ENCODE measurements at regions not wholly inside any gene's neighbourhood (a gene's known extent, or its start where the extent isn't known, plus 50 kb on each side); places are given as distances from the start of the nearest gene placed in this dataset.

DNA sequence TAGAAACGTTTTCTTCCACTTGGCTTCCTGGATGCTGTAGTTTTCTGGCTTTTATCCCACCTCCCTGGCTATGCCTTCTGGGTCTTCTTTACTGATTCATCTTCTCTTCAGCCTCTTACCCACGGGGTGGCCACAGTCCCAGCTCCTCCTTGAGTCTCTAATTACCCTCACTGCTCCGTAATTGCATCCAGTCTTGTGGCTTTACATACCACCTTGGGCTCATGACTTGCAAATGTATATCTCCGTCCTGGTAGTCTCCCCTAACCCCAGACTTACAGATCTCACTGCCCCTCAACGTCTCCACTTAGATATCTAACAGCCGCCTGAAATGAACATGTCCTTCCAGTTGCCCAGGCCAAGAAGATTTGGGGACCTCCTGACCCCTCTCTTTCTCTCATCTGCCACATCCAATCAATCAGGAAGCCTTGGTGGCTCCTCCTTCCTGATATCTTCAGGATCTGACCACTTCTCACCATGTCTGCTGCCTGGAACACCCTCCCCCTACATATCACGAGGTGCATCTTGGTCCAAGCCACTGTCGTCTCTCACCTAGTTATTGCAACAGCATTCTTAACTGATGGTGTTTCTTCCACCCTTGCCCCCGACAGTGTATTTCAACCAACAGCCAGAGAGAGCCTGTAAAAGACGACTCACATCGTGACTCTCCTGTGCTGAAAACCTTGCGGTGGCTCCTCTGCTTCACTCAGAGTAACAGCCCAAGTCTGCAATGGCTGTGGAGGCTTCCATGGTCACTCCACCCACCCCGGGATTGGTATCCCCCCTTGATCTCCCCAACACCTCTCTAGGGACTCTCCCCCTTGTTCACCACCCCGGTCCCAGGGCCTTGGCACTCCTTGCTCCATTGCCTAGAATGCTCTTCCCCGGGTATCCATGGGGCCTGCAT is 219.0 kb upstream of the POU3F1 start (continued):
- TF ChIP-seq, protein P1, sequence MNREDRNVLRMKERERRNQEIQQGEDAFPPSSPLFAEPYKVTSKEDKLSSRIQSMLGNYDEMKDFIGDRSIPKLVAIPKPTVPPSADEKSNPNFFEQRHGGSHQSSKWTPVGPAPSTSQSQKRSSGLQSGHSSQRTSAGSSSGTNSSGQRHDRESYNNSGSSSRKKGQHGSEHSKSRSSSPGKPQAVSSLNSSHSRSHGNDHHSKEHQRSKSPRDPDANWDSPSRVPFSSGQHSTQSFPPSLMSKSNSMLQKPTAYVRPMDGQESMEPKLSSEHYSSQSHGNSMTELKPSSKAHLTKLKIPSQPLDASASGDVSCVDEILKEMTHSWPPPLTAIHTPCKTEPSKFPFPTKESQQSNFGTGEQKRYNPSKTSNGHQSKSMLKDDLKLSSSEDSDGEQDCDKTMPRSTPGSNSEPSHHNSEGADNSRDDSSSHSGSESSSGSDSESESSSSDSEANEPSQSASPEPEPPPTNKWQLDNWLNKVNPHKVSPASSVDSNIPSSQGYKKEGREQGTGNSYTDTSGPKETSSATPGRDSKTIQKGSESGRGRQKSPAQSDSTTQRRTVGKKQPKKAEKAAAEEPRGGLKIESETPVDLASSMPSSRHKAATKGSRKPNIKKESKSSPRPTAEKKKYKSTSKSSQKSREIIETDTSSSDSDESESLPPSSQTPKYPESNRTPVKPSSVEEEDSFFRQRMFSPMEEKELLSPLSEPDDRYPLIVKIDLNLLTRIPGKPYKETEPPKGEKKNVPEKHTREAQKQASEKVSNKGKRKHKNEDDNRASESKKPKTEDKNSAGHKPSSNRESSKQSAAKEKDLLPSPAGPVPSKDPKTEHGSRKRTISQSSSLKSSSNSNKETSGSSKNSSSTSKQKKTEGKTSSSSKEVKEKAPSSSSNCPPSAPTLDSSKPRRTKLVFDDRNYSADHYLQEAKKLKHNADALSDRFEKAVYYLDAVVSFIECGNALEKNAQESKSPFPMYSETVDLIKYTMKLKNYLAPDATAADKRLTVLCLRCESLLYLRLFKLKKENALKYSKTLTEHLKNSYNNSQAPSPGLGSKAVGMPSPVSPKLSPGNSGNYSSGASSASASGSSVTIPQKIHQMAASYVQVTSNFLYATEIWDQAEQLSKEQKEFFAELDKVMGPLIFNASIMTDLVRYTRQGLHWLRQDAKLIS (CRISPR knock-in tag; IDR thresholded peaks at IDR 0.05): no peak
- TF ChIP-seq, protein P2, sequence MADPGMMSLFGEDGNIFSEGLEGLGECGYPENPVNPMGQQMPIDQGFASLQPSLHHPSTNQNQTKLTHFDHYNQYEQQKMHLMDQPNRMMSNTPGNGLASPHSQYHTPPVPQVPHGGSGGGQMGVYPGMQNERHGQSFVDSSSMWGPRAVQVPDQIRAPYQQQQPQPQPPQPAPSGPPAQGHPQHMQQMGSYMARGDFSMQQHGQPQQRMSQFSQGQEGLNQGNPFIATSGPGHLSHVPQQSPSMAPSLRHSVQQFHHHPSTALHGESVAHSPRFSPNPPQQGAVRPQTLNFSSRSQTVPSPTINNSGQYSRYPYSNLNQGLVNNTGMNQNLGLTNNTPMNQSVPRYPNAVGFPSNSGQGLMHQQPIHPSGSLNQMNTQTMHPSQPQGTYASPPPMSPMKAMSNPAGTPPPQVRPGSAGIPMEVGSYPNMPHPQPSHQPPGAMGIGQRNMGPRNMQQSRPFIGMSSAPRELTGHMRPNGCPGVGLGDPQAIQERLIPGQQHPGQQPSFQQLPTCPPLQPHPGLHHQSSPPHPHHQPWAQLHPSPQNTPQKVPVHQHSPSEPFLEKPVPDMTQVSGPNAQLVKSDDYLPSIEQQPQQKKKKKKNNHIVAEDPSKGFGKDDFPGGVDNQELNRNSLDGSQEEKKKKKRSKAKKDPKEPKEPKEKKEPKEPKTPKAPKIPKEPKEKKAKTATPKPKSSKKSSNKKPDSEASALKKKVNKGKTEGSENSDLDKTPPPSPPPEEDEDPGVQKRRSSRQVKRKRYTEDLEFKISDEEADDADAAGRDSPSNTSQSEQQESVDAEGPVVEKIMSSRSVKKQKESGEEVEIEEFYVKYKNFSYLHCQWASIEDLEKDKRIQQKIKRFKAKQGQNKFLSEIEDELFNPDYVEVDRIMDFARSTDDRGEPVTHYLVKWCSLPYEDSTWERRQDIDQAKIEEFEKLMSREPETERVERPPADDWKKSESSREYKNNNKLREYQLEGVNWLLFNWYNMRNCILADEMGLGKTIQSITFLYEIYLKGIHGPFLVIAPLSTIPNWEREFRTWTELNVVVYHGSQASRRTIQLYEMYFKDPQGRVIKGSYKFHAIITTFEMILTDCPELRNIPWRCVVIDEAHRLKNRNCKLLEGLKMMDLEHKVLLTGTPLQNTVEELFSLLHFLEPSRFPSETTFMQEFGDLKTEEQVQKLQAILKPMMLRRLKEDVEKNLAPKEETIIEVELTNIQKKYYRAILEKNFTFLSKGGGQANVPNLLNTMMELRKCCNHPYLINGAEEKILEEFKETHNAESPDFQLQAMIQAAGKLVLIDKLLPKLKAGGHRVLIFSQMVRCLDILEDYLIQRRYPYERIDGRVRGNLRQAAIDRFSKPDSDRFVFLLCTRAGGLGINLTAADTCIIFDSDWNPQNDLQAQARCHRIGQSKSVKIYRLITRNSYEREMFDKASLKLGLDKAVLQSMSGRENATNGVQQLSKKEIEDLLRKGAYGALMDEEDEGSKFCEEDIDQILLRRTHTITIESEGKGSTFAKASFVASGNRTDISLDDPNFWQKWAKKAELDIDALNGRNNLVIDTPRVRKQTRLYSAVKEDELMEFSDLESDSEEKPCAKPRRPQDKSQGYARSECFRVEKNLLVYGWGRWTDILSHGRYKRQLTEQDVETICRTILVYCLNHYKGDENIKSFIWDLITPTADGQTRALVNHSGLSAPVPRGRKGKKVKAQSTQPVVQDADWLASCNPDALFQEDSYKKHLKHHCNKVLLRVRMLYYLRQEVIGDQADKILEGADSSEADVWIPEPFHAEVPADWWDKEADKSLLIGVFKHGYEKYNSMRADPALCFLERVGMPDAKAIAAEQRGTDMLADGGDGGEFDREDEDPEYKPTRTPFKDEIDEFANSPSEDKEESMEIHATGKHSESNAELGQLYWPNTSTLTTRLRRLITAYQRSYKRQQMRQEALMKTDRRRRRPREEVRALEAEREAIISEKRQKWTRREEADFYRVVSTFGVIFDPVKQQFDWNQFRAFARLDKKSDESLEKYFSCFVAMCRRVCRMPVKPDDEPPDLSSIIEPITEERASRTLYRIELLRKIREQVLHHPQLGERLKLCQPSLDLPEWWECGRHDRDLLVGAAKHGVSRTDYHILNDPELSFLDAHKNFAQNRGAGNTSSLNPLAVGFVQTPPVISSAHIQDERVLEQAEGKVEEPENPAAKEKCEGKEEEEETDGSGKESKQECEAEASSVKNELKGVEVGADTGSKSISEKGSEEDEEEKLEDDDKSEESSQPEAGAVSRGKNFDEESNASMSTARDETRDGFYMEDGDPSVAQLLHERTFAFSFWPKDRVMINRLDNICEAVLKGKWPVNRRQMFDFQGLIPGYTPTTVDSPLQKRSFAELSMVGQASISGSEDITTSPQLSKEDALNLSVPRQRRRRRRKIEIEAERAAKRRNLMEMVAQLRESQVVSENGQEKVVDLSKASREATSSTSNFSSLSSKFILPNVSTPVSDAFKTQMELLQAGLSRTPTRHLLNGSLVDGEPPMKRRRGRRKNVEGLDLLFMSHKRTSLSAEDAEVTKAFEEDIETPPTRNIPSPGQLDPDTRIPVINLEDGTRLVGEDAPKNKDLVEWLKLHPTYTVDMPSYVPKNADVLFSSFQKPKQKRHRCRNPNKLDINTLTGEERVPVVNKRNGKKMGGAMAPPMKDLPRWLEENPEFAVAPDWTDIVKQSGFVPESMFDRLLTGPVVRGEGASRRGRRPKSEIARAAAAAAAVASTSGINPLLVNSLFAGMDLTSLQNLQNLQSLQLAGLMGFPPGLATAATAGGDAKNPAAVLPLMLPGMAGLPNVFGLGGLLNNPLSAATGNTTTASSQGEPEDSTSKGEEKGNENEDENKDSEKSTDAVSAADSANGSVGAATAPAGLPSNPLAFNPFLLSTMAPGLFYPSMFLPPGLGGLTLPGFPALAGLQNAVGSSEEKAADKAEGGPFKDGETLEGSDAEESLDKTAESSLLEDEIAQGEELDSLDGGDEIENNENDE (IDR thresholded peaks at IDR 0.05; ENCODE audit: low read depth, low read length): no peak
- TF ChIP-seq, protein P3, sequence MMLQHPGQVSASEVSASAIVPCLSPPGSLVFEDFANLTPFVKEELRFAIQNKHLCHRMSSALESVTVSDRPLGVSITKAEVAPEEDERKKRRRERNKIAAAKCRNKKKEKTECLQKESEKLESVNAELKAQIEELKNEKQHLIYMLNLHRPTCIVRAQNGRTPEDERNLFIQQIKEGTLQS (IDR thresholded peaks at IDR 0.05): peak; percentile 66; the same call in 1 of the 2 replicates
- TF ChIP-seq, protein P3 (CRISPR knock-in tag; conservative IDR thresholded peaks at IDR 0.05): no peak
- TF ChIP-seq, protein P4, sequence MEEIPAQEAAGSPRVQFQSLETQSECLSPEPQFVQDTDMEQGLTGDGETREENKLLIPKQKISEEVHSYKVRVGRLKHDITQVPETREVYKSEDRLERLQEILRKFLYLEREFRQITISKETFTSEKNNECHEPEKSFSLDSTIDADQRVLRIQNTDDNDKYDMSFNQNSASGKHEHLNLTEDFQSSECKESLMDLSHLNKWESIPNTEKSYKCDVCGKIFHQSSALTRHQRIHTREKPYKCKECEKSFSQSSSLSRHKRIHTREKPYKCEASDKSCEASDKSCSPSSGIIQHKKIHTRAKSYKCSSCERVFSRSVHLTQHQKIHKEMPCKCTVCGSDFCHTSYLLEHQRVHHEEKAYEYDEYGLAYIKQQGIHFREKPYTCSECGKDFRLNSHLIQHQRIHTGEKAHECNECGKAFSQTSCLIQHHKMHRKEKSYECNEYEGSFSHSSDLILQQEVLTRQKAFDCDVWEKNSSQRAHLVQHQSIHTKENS (CRISPR knock-in tag; IDR thresholded peaks at IDR 0.05): no peak
- TF ChIP-seq HDAC8 (tag; IDR thresholded peaks at IDR 0.05) (no peak), CBX2 (IDR thresholded peaks at IDR 0.05; ENCODE audit: insufficient read depth, low read length, poor library complexity, severe bottlenecking) (no peak), ZKSCAN3 (CRISPR knock-in tag; IDR thresholded peaks at IDR 0.05) (no peak), NR2F6 (CRISPR knock-in tag; IDR thresholded peaks at IDR 0.05) (no peak)

All from K562 (cell line).